ENCODE measurements at regions not wholly inside any gene's neighbourhood (a gene's known extent, or its start where the extent isn't known, plus 50 kb on each side); places are given as distances from the start of the nearest gene placed in this dataset.

DNA sequence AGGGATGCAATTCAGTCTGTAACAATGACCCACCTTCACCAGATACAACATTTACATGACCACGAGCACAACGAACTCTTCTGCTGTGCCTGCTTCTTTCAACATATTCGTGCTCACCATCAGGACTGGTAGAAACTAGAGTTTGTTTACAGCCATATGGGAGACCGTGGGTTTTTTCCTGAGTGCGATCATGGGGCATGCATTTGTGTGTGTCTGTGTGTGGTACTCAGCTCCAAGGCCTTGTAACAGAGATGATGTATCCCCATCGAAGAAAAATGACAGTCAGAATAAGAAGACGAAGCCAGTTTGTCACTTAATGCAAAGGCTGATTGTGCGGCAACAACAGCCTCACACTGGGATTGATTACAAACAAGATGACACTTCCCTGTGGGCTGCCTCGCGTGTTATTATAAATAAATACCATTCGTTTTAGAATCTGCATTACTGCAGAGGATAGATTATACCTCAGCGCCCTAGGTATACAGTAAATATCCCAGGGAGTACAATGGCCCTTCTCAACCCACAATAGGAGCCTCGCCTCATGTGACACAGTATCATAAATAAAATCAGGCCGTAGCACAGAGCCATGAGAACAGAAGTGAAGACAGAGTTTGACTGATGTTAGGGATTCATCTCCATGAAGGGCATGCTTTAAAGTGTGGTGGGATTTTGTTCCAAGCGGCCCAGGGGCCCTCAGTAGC, 97.3 kb upstream of the NOCT start:
- Histone ChIP-seq H3K4me1 (peaks cover 0 to 6% (median 0%) of the 10 kb centered on the region in 3 donors), H3K27me3 (no peaks in the 10 kb centered on the region), H3K9me3 (no peaks in the 10 kb centered on the region), H3K4me3 (no peak overlapping the region), H3K36me3 (no peaks in the 10 kb centered on the region), H3K27ac (no peak overlapping the region)
- no peak for DNase-seq
- intact Hi-C loops (cut with DNase I): no loop called here
- WGBS, 2 donors: 77 to 86% methylated on average over 15 of the region's 15 CpGs
- TF ChIP-seq, protein P1, sequence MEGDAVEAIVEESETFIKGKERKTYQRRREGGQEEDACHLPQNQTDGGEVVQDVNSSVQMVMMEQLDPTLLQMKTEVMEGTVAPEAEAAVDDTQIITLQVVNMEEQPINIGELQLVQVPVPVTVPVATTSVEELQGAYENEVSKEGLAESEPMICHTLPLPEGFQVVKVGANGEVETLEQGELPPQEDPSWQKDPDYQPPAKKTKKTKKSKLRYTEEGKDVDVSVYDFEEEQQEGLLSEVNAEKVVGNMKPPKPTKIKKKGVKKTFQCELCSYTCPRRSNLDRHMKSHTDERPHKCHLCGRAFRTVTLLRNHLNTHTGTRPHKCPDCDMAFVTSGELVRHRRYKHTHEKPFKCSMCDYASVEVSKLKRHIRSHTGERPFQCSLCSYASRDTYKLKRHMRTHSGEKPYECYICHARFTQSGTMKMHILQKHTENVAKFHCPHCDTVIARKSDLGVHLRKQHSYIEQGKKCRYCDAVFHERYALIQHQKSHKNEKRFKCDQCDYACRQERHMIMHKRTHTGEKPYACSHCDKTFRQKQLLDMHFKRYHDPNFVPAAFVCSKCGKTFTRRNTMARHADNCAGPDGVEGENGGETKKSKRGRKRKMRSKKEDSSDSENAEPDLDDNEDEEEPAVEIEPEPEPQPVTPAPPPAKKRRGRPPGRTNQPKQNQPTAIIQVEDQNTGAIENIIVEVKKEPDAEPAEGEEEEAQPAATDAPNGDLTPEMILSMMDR (IDR thresholded peaks at IDR 0.05): no peak
- no peak for TF ChIP-seq POLR2A (IDR thresholded peaks at IDR 0.05)

DNA sequence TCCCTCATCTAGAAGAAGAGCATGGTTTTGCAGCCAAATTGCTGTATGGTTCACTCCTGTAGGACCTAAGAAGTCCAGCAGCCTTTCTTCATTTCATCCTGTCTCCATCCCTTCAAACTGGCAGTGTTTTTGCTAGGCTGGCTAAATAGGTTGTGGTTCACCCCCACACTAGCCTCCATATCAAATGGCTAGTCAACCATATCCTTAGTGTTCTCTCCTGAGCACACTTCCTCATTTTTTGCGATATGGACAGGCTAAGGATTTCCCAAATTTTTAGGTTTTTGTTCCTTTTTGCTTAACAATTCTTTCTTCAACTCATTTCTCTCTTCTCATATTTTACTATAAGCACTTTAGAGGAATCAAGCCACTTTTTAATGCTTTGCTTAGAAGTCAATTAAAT, 98.8 kb upstream of the NOCT start:
- WGBS, 2 donors: 69 to 100% methylated on average over 1 of the region's 1 CpG
- no peak overlapping the region for H3K27ac ChIP-seq
- TF ChIP-seq, protein P1 (IDR thresholded peaks at IDR 0.05): no peak
- TF ChIP-seq POLR2A (IDR thresholded peaks at IDR 0.05): no peak
- no peak for DNase-seq
- intact Hi-C loops (cut with DNase I): no loop called here
- peaks cover 3 to 17% (median 4%) of the 10 kb centered on the region in 3 donors for H3K4me1 ChIP-seq
- no peaks in the 10 kb centered on the region for H3K27me3 ChIP-seq
- no peaks in the 10 kb centered on the region for H3K9me3 ChIP-seq
- no peaks in the 10 kb centered on the region for H3K36me3 ChIP-seq
- H3K4me3 ChIP-seq: no peak overlapping the region

DNA sequence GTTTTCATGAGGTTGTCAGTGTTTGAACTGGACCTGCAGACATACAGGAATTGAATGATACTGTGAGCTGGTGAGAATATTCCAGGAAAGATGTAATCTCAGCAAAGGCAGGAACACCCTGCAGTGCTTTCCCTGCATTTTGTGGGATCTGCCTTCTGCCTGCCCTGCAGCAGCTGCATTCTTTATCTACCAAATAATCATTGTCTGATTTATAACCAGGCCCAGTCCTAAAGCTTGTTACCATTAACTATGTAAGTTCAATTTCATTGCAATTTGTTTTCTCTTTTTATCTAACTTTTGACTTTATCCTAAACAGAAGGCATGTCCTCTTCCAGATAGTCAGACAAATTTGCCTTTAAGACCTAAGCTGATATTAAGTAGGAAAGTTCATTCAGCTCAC, 99.8 kb upstream of the NOCT start:
- Histone ChIP-seq H3K27ac (no peak overlapping the region), H3K27me3 (no peaks in the 10 kb centered on the region), H3K4me3 (no peak overlapping the region), H3K4me1 (peaks cover 11 to 27% (median 11%) of the 10 kb centered on the region in 3 donors), H3K9me3 (no peaks in the 10 kb centered on the region), H3K36me3 (no peaks in the 10 kb centered on the region)
- no peak for DNase-seq
- intact Hi-C loops (cut with DNase I): no loop called here
- TF ChIP-seq, protein P1 (IDR thresholded peaks at IDR 0.05): no peak
- TF ChIP-seq POLR2A (IDR thresholded peaks at IDR 0.05): no peak

DNA sequence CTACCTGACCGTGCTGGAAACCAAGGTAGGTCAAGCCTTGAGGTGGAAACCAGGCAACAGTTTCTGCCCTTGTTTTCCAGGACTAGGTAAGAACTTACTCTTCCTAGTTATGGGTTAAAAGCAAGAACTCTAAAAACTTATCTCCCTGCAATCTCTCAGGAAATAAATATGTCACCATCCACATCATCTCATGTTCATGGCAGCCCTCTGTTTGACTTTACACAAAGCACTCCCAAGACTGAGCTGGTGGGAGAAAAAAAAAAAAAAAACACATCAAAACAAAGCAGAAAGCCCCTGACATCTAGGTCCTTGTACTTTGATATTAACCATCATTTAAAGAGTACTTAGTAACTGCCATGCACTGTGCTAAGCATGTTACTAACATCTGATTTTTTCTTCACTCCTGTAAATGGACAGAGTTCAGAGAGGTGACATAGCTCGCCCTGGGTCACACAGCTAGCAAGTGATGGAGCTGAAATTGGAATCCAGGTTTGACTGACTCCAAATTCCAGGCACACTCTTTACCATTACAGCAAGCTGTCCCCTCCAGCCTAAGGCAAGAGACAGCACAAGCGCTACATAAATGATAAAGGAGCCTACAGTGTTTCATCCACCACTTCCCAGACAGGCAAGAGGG, 102.8 kb upstream of the NOCT start:
- peaks cover 11 to 30% (median 18%) of the 10 kb centered on the region in 3 donors for H3K4me1 ChIP-seq
- H3K36me3 ChIP-seq: no peaks in the 10 kb centered on the region
- TF ChIP-seq, protein P1 (IDR thresholded peaks at IDR 0.05): no peak
- no peak for TF ChIP-seq POLR2A (IDR thresholded peaks at IDR 0.05)
- peak overlapping the region; percentile 52 to 89 (median 74) for H3K27ac ChIP-seq
- H3K9me3 ChIP-seq: no peaks in the 10 kb centered on the region
- intact Hi-C loops (cut with DNase I): no loop called here
- no peak overlapping the region for H3K4me3 ChIP-seq
- no peaks in the 10 kb centered on the region for H3K27me3 ChIP-seq
- WGBS, 2 donors: 70 to 74% methylated on average over 3 of the region's 3 CpGs
- no peak for DNase-seq

DNA sequence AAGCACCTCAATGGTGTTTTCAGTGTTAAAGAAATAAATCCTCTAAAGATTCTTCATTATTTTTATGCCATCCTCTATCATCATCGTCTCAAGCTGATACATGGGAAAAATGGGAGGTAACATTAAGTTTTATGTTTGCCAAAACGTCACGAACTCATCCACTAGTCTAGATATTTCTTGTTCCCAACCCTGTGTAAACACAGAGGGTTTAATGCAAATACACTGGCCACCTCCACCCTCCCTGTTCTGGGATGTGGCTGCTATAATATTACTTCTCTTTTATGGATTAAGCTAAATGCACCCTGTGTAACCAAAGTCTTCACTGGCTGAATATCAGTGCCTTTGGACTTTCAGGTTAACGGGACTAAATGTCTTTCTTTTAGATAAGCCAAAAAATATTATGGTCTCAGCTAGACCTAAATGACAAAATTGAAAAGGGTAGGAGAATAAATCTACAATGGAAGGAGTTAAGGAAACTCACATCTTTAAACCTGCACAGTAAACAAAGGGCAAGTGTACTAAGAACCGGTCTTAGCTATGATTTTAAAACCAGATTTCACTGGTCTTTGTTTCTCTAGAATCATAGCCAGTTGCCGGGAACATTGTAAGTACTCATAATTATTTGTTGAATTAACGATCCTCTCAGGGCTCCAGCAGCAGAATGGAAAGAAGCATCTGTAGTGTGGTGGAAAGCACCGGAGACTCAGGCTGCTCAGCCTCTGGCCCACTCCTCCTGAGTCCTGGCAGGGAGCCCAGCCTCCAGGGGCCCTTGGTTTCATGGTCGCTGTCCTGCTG, 103.5 kb upstream of the NOCT start:
- WGBS, 2 donors: 24 to 56% methylated on average over 9 of the region's 9 CpGs
- H3K27ac ChIP-seq: peak overlapping the region; percentile 52 to 89 (median 74)
- TF ChIP-seq, protein P1 (IDR thresholded peaks at IDR 0.05): no peak
- no peak for TF ChIP-seq POLR2A (IDR thresholded peaks at IDR 0.05)
- no peaks in the 10 kb centered on the region for H3K9me3 ChIP-seq
- H3K36me3 ChIP-seq: no peaks in the 10 kb centered on the region
- intact Hi-C loops (cut with DNase I): no loop called here
- H3K4me3 ChIP-seq: no peak overlapping the region
- no peak for DNase-seq
- H3K4me1 ChIP-seq: peaks cover 11 to 30% (median 18%) of the 10 kb centered on the region in 3 donors
- no peaks in the 10 kb centered on the region for H3K27me3 ChIP-seq

All from esophagus squamous epithelium (tissue), 5 donors.